ENCODE measurements at regions not wholly inside any gene's neighbourhood (a gene's known extent, or its start where the extent isn't known, plus 50 kb on each side); places are given as distances from the start of the nearest gene placed in this dataset.

DNA sequence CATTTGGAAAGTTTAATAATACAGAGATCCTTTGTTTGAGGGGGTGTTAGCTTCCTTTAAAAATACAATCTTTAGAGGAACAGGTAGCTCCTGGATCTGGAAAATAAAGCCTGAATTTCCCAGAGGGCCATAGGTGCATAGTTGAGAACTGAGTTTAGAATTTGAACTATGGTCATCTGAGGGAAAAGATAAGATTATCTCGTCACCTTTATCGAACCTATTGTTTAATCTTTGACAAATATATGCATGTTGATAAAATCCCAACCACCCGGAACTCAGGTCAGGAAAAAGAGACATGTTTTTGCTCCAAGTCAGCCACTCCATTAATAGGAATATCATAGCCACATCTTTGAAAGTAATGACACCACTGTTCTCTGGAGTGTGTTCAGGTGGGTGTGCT lies 91.7 kb upstream of the FAM169A start:
- no peak for DNase-seq (ENCODE audit: low read depth)
- no peak overlapping the region for H3K4me3 ChIP-seq (ENCODE audit: low read depth, low read length)
- no peak for TF ChIP-seq MYC (IDR thresholded peaks at IDR 0.05; ENCODE audit: low read depth, low read length)
- TF ChIP-seq, protein P1, sequence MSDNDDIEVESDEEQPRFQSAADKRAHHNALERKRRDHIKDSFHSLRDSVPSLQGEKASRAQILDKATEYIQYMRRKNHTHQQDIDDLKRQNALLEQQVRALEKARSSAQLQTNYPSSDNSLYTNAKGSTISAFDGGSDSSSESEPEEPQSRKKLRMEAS (IDR thresholded peaks at IDR 0.05; ENCODE audit: low read depth, low read length), result no peak
- TF ChIP-seq, protein P2, sequence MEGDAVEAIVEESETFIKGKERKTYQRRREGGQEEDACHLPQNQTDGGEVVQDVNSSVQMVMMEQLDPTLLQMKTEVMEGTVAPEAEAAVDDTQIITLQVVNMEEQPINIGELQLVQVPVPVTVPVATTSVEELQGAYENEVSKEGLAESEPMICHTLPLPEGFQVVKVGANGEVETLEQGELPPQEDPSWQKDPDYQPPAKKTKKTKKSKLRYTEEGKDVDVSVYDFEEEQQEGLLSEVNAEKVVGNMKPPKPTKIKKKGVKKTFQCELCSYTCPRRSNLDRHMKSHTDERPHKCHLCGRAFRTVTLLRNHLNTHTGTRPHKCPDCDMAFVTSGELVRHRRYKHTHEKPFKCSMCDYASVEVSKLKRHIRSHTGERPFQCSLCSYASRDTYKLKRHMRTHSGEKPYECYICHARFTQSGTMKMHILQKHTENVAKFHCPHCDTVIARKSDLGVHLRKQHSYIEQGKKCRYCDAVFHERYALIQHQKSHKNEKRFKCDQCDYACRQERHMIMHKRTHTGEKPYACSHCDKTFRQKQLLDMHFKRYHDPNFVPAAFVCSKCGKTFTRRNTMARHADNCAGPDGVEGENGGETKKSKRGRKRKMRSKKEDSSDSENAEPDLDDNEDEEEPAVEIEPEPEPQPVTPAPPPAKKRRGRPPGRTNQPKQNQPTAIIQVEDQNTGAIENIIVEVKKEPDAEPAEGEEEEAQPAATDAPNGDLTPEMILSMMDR (IDR thresholded peaks at IDR 0.05; ENCODE audit: low read depth, low read length), result no peak

DNA sequence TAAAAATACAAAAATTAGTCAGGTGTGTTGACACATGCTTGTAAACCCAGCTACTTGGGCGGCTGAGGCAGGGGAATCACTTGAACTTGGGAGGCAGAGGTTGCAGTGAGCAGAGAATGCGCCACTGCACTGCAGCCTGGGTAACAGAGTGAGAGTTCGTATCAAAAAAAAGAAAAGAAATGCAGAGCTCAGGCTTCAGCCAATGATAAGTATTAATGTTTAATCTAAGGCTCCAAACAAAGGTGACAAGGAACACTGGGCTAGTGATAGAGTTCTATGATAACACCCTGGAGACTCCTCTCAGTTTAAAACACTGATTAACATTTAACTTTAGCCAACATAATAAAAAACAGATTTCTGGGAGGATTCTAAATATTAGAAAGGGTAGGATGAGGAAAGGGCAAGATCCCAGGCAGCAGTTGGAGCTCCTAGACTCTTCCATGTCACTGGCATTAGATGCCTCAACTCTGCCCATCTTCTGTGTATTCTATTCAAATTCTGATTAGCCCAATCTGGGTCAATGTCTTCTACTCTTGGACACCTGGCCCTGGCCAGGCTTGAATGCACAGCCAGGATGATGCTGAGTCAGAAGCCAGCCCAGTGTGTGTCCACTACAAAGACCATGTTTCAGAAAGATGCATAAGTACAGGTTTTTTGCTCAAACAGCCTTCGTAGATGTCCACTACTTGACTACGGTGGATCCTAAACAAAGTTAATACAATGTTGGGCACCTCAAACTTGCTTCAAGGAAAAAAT lies 91.0 kb upstream of the FAM169A start:
- no peak for DNase-seq (ENCODE audit: low read depth)
- no peak overlapping the region for H3K4me3 ChIP-seq (ENCODE audit: low read depth, low read length)
- TF ChIP-seq POLR2A (IDR thresholded peaks at IDR 0.05; ENCODE audit: extremely low read depth, insufficient read length), result no peak

- no peak overlapping the region for H3K4me3 ChIP-seq (ENCODE audit: low read depth, low read length)
- no peak for DNase-seq (ENCODE audit: low read depth)
- TF ChIP-seq, protein P2 (IDR thresholded peaks at IDR 0.05; ENCODE audit: low read depth, low read length), result no peak
- TF ChIP-seq MYC (IDR thresholded peaks at IDR 0.05; ENCODE audit: low read depth, low read length) (no peak), POLR2A (IDR thresholded peaks at IDR 0.05; ENCODE audit: extremely low read depth, insufficient read length) (no peak)
- TF ChIP-seq, protein P1 (IDR thresholded peaks at IDR 0.05; ENCODE audit: low read depth, low read length), result no peak
These were observed 90.1 kb upstream of the FAM169A start for GRCh38 chr5:74956278-74956677.

DNA sequence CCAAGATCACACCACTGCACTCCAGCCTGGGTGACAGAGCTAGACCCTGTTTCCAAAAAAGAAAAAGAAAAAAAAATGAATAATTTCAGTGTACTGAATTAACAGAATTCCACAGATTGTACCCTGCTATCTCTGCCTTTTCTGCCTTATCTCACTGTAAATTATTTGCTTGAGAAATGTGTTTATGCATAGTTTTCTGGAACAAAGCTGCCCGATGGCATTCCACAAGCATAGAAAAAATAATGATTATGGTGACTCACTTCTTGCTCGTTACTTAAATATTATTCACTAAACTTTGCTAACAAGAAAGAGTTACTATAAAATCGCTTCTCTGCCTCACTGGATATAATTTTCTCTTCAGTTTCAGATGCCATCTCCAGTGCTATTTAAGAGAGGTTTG lies 88.7 kb upstream of the FAM169A start:
- no peak for DNase-seq (ENCODE audit: low read depth)
- H3K4me3 ChIP-seq (ENCODE audit: low read depth, low read length), result no peak overlapping the region
- TF ChIP-seq, protein P2 (IDR thresholded peaks at IDR 0.05; ENCODE audit: low read depth, low read length), result no peak
- TF ChIP-seq POLR2A (IDR thresholded peaks at IDR 0.05; ENCODE audit: extremely low read depth, insufficient read length), result no peak
- TF ChIP-seq, protein P1 (IDR thresholded peaks at IDR 0.05; ENCODE audit: low read depth, low read length), result no peak
- TF ChIP-seq MYC (IDR thresholded peaks at IDR 0.05; ENCODE audit: low read depth, low read length), result no peak

DNA sequence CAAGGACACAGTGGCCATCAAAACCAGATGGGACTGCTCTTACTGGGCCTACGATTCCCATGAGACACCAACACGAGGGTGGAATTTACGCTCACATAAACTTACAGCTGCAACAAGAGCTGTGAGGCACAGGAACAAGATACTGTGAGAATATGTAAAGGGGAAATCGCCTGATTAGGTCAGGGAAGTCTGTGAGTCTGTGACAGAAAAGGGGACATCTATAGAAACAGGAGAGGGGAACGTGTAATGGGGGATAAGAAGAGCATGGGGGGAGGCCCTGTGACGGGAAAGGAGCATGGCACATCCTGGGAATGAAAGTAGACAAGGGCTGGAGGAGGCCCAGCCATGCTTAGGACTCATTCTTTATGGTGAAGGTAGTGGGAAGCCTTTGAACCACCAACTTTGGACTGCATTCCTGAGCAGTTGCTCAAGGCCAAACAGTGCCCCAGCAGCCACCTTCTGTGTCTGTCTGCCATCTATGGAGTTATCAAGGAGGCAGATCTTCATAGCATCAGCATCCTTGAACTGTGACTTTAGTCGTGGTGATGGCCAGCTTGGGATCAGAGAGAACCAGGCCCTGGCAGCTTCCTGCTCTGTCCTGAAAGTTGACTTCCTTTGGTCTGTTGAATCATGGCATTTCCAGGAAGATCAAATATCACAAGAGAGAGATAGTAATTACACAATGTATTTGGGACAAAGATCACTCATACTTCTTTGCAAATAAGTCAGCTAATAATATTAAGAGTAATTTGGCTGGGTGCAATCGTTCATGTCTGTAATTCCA lies 87.9 kb upstream of the FAM169A start:
- H3K4me3 ChIP-seq (ENCODE audit: low read depth, low read length), result no peak overlapping the region
- TF ChIP-seq MYC (IDR thresholded peaks at IDR 0.05; ENCODE audit: low read depth, low read length), result no peak
- TF ChIP-seq, protein P2 (IDR thresholded peaks at IDR 0.05; ENCODE audit: low read depth, low read length), result no peak

DNA sequence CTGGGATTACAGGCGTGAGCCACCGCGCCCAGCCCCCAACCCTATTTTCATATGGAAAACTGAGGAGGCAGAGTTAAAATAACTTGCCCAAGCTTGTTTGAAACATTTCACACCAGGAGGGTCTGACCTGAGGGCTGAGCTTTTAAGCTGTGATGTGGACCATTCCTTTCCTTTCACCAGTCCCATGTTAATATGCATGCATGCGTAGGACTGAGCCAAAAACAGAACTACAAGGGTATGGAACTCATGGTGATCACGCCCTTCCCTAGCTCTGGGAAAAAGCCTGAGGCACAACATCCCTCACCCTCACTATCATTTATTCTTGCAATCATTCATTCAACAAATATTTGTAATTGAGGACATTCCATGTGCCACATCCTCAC lies 87.4 kb upstream of the FAM169A start:
- no peak overlapping the region for H3K4me3 ChIP-seq (ENCODE audit: low read depth, low read length)
- DNase-seq (ENCODE audit: low read depth), result no peak
- TF ChIP-seq, protein P1 (IDR thresholded peaks at IDR 0.05; ENCODE audit: low read depth, low read length), result no peak
- TF ChIP-seq, protein P2 (IDR thresholded peaks at IDR 0.05; ENCODE audit: low read depth, low read length), result no peak
- no peak for TF ChIP-seq MYC (IDR thresholded peaks at IDR 0.05; ENCODE audit: low read depth, low read length)

More for the DNA sequence above, 87.9 kb upstream of the FAM169A start:
- DNase-seq (ENCODE audit: low read depth), result no peak

Measured in NB4 (cell line).